ENCODE measurements at regions not wholly inside any gene's neighbourhood (a gene's known extent, or its start where the extent isn't known, plus 50 kb on each side); places are given as distances from the start of the nearest gene placed in this dataset.

GRCh38 chr1:67624680-67625079 lies 60.3 kb upstream of the GADD45A start:
- DNase-seq (ENCODE audit: low read depth, low spot score) (no peak), ATAC-seq (no peak)
- H3K4me1 ChIP-seq (ENCODE audit: control insufficient read depth in 1 of 2, insufficient read depth in 2 of 2, low read length in 2 of 2): peaks cover 0 to 7% of the 10 kb centered on the region in 2 experiments; a peak in 2 of 4 replicates
- H3K4me2 ChIP-seq (ENCODE audit: low read length): no peak overlapping the region
- H3K79me2 ChIP-seq (ENCODE audit: insufficient read depth, low read length): no peaks in the 10 kb centered on the region
- POLR2A ChIA-PET: no interaction called here
- no peak overlapping the region for H2AFZ ChIP-seq (ENCODE audit: low read depth, low read length, poor library complexity, severe bottlenecking)
- RAD21 ChIA-PET (ENCODE audit: low non-redundant PET in 1 of 2, low total read pairs in 2 of 2, uncharacterized antibody in 2 of 2, unreplicated experiment in 2 of 2): interaction anchor here in 1 of 2 experiments (0.6 kb wide), 1 partner anchor 278 kb away, joined by 3 read pairs; no protein-coding TSS in a partner anchor
- H3K9me2 ChIP-seq (ENCODE audit: insufficient read depth): no peaks in the 10 kb centered on the region
- no peak overlapping the region for H3K4me3 ChIP-seq (replicated peaks in 1 of 2; ENCODE audit: low read depth in 1 of 2, low read length in 2 of 2)
- no peak overlapping the region for H3K9ac ChIP-seq (ENCODE audit: low read length)
- CTCF ChIA-PET: interaction anchor here (1.5 kb wide), 1 partner anchor 442 kb away, joined by 3 read pairs; no protein-coding TSS in a partner anchor
- TF ChIP-seq POLR2AphosphoS5 (IDR thresholded peaks at IDR 0.05; ENCODE audit: low read depth, low read length) (no peak), CEBPB (IDR thresholded peaks at IDR 0.05; ENCODE audit: low read depth) (no peak), EZH2phosphoT487 (IDR thresholded peaks at IDR 0.05; ENCODE audit: borderline replicate concordance) (no peak), POLR2A (IDR thresholded peaks at IDR 0.05; ENCODE audit: borderline replicate concordance, extremely low read depth, insufficient read depth, insufficient read length) (no peak), EGR1 (IDR thresholded peaks at IDR 0.05; ENCODE audit: low read depth) (no peak), TCF7L2 (IDR thresholded peaks at IDR 0.05; ENCODE audit: borderline replicate concordance, extremely low read depth, insufficient read depth, insufficient read length) (no peak), EZH2 (IDR thresholded peaks at IDR 0.05) (no peak), ATF3 (IDR thresholded peaks at IDR 0.05) (no peak), CBX3 (IDR thresholded peaks at IDR 0.05; ENCODE audit: low read depth) (no peak), SIN3A (IDR thresholded peaks at IDR 0.05; ENCODE audit: low read depth) (no peak), ZNF274 (IDR thresholded peaks at IDR 0.05; ENCODE audit: low read depth, low read length) (no peak), SRF (IDR thresholded peaks at IDR 0.05; ENCODE audit: low read depth) (no peak), SP1 (IDR thresholded peaks at IDR 0.05; ENCODE audit: low read depth) (no peak), CTCF (IDR thresholded peaks at IDR 0.05 in 2 of 3, conservative IDR thresholded peaks at IDR 0.05 in 1 of 3; ENCODE audit: borderline replicate concordance in 1 of 3, insufficient read depth in 1 of 3, low read depth in 2 of 3, low read length in 2 of 3) (no peak), FOSL1 (IDR thresholded peaks at IDR 0.05; ENCODE audit: low read depth) (no peak), RAD21 (IDR thresholded peaks at IDR 0.05; ENCODE audit: low read depth) (no peak), YY1 (IDR thresholded peaks at IDR 0.05; ENCODE audit: extremely low read depth, insufficient replicate concordance, low read depth, low read length) (no peak)
- TF ChIP-seq, protein P1, sequence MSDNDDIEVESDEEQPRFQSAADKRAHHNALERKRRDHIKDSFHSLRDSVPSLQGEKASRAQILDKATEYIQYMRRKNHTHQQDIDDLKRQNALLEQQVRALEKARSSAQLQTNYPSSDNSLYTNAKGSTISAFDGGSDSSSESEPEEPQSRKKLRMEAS (IDR thresholded peaks at IDR 0.05): no peak
- TF ChIP-seq, protein P2, sequence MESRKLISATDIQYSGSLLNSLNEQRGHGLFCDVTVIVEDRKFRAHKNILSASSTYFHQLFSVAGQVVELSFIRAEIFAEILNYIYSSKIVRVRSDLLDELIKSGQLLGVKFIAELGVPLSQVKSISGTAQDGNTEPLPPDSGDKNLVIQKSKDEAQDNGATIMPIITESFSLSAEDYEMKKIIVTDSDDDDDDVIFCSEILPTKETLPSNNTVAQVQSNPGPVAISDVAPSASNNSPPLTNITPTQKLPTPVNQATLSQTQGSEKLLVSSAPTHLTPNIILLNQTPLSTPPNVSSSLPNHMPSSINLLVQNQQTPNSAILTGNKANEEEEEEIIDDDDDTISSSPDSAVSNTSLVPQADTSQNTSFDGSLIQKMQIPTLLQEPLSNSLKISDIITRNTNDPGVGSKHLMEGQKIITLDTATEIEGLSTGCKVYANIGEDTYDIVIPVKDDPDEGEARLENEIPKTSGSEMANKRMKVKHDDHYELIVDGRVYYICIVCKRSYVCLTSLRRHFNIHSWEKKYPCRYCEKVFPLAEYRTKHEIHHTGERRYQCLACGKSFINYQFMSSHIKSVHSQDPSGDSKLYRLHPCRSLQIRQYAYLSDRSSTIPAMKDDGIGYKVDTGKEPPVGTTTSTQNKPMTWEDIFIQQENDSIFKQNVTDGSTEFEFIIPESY (IDR thresholded peaks at IDR 0.05; ENCODE audit: extremely low read depth, insufficient replicate concordance, low read length): no peak
- TF ChIP-seq, protein P3, sequence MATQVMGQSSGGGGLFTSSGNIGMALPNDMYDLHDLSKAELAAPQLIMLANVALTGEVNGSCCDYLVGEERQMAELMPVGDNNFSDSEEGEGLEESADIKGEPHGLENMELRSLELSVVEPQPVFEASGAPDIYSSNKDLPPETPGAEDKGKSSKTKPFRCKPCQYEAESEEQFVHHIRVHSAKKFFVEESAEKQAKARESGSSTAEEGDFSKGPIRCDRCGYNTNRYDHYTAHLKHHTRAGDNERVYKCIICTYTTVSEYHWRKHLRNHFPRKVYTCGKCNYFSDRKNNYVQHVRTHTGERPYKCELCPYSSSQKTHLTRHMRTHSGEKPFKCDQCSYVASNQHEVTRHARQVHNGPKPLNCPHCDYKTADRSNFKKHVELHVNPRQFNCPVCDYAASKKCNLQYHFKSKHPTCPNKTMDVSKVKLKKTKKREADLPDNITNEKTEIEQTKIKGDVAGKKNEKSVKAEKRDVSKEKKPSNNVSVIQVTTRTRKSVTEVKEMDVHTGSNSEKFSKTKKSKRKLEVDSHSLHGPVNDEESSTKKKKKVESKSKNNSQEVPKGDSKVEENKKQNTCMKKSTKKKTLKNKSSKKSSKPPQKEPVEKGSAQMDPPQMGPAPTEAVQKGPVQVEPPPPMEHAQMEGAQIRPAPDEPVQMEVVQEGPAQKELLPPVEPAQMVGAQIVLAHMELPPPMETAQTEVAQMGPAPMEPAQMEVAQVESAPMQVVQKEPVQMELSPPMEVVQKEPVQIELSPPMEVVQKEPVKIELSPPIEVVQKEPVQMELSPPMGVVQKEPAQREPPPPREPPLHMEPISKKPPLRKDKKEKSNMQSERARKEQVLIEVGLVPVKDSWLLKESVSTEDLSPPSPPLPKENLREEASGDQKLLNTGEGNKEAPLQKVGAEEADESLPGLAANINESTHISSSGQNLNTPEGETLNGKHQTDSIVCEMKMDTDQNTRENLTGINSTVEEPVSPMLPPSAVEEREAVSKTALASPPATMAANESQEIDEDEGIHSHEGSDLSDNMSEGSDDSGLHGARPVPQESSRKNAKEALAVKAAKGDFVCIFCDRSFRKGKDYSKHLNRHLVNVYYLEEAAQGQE (IDR thresholded peaks at IDR 0.05; ENCODE audit: low read depth): no peak
- no peaks in the 10 kb centered on the region for H3K36me3 ChIP-seq (ENCODE audit: control insufficient read depth in 1 of 2, insufficient read depth in 2 of 2, low read length in 2 of 2)
- no peak overlapping the region for H3K27ac ChIP-seq (ENCODE audit: low read depth, low read length)
- no TSS peak for BruUV-seq (replicated peaks)
- no peaks in the 10 kb centered on the region for H3K27me3 ChIP-seq (ENCODE audit: insufficient read depth, low read length)
- H4K20me1 ChIP-seq (ENCODE audit: insufficient read depth): no peaks in the 10 kb centered on the region
- intact Hi-C loops (cut with micrococcal nuclease): no loop called here
- no peaks in the 10 kb centered on the region for H3K9me3 ChIP-seq (ENCODE audit: control insufficient read depth in 1 of 2, insufficient read depth in 1 of 2, low read depth in 1 of 2, low read length in 2 of 2)
